H1 (cell line): ENCODE measurements at regions not wholly inside any gene's neighbourhood (a gene's known extent, or its start where the extent isn't known, plus 50 kb on each side); places are given as distances from the start of the nearest gene placed in this dataset.

Source experiments
- CTCF ChIA-PET: fragments of 300-600 bp; sonication (Branson Sonifier 250); formaldehyde crosslinking; loops from one replicate; lab custom pipeline; 2021; ENCODE audit not compliant: partially characterized antibody; lab: Charles Lee
- POLR2A ChIA-PET: fragments of 300-600 bp; sonication (Branson Sonifier 250); formaldehyde crosslinking; loops from one replicate; lab custom pipeline; 2021; ENCODE audit warnings: inconsistent platforms; ENCODE audit not compliant: partially characterized antibody; lab: Charles Lee
- DNase-seq, 2 experiments: peaks; one replicate each; pipeline versions ENCODE4 v3.0.0 to v3.0.0-alpha.2; 2010 to 2022; ENCODE audit warnings: low spot score in 2 of 2, low read depth in 1 of 2, mixed read lengths in 1 of 2
- FAIRE-seq: peaks from 2 replicates; lab custom pipeline; 2011; peaks lifted over from hg19 to GRCh38; lab: Jason Lieb, UNC
- H2AFZ ChIP-seq: 2 replicates; pipeline ENCODE4 v1.8.1; 2012; ENCODE audit warnings: low read length, inconsistent platforms
- H2AK5ac ChIP-seq: 2 replicates; pipeline ENCODE4 v1.6.1; 2013; ENCODE audit warnings: low read depth, low read length
- H2BK120ac ChIP-seq: replicated peaks from 2 replicates; pipeline ENCODE3; 2013; ENCODE audit warnings: low read depth, low read length, inconsistent platforms
- H2BK12ac ChIP-seq: 2 replicates; pipeline ENCODE4 v1.6.1; 2013; ENCODE audit warnings: low read depth, low read length
- H2BK15ac ChIP-seq: 2 replicates; pipeline ENCODE4 v1.6.1; 2013; ENCODE audit warnings: low read length
- H2BK20ac ChIP-seq: 2 replicates; pipeline ENCODE4 v1.6.1; 2013; ENCODE audit warnings: low read length
- H2BK5ac ChIP-seq: 2 replicates; pipeline ENCODE4 v1.6.1; 2013; ENCODE audit warnings: low read depth, low read length
- H3K14ac ChIP-seq: 2 replicates; pipeline ENCODE4 v1.6.1; 2013; ENCODE audit warnings: inconsistent platforms; ENCODE audit not compliant: insufficient read length
- H3K18ac ChIP-seq: 2 replicates; pipeline ENCODE4 v1.6.1; 2013; ENCODE audit warnings: low read length; ENCODE audit errors: extremely low read depth
- H3K23ac ChIP-seq: 2 replicates; pipeline ENCODE4 v1.6.1; 2013; ENCODE audit warnings: inconsistent platforms; ENCODE audit not compliant: insufficient read length
- H3K23me2 ChIP-seq: 2 replicates; pipeline ENCODE4 v1.6.1; 2013; ENCODE audit warnings: low read depth, low read length
- H3K27ac ChIP-seq: 2 replicates; pipeline ENCODE4 v1.6.1; 2011; ENCODE audit warnings: low read depth, low read length, inconsistent platforms
- H3K27me3 ChIP-seq, 4 experiments: replicated peaks in 1 of 4; 1 replicate in 1 of 4; 2 replicates in 3 of 4; pipeline versions ENCODE4 v1.6.1 to v1.8.1; 2011 to 2013; ENCODE audit warnings: low read length in 3 of 4, mild to moderate bottlenecking in 3 of 4, inconsistent platforms in 2 of 4, mixed read lengths in 2 of 4, moderate library complexity in 1 of 4; ENCODE audit not compliant: control insufficient read depth in 3 of 4, insufficient read depth in 3 of 4; ENCODE audit errors: extremely low read depth in 1 of 4
- H3K36me3 ChIP-seq, 4 experiments: 2 replicates each; pipeline versions ENCODE4 v1.6.1 to v1.8.1; 2011 to 2013; ENCODE audit warnings: mild to moderate bottlenecking in 4 of 4, low read length in 3 of 4, moderate library complexity in 2 of 4, control low read depth in 1 of 4, inconsistent platforms in 1 of 4; ENCODE audit not compliant: insufficient read depth in 4 of 4, control insufficient read depth in 2 of 4
- H3K4ac ChIP-seq: replicated peaks from 2 replicates; pipeline ENCODE3; 2013; ENCODE audit warnings: low read length, low read depth, mixed read lengths, inconsistent platforms; ENCODE audit not compliant: insufficient read length
- H3K4me1 ChIP-seq, 4 experiments: replicated peaks in 1 of 4; 1 replicate in 1 of 4; 2 replicates in 3 of 4; pipeline versions ENCODE4 v1.6.1 to v1.8.1; 2011 to 2013; ENCODE audit warnings: low read length in 3 of 4, inconsistent platforms in 2 of 4, mixed read lengths in 1 of 4; ENCODE audit not compliant: insufficient read depth in 4 of 4, control insufficient read depth in 3 of 4
- H3K4me2 ChIP-seq, 2 experiments: 2 replicates each; pipeline versions ENCODE4 v1.6.1 to v1.8.1; 2011 to 2013; ENCODE audit warnings: low read depth in 2 of 2, low read length in 2 of 2, control low read depth in 1 of 2, inconsistent platforms in 1 of 2, mild to moderate bottlenecking in 1 of 2; ENCODE audit not compliant: insufficient read depth in 1 of 2
- H3K4me3 ChIP-seq, 4 experiments: fragments of 200-600, 300-600 bp in 1 of 4; sonication (generic), shearing (Covaris generic), sonication (Bioruptor Twin) in 1 of 4; 2 replicates each; pipeline versions ENCODE4 v1.5.1 to v1.8.1; 2011 to 2016; ENCODE audit warnings: low read length in 4 of 4, low read depth in 3 of 4, control low read depth in 2 of 4, inconsistent platforms in 2 of 4, mild to moderate bottlenecking in 2 of 4, mixed read lengths in 1 of 4, moderate library complexity in 1 of 4; ENCODE audit not compliant: insufficient read depth in 2 of 4; ENCODE audit errors: extremely low read depth in 1 of 4
- H3K56ac ChIP-seq: replicated peaks from 2 replicates; pipeline ENCODE3; 2013; ENCODE audit warnings: low read depth, mild to moderate bottlenecking, mixed read lengths, low read length, inconsistent platforms; ENCODE audit not compliant: insufficient read length
- H3K79me1 ChIP-seq: 2 replicates; pipeline ENCODE4 v1.6.1; 2013; ENCODE audit warnings: low read depth, low read length, control low read depth
- H3K79me2 ChIP-seq, 2 experiments: 2 replicates each; pipeline versions ENCODE4 v1.6.1 to v1.8.1; 2012 to 2013; ENCODE audit warnings: low read length in 2 of 2, mild to moderate bottlenecking in 2 of 2, inconsistent platforms in 1 of 2; ENCODE audit not compliant: insufficient read depth in 2 of 2, control insufficient read depth in 1 of 2
- H3K9ac ChIP-seq, 4 experiments: replicated peaks in 1 of 4; 1 replicate in 1 of 4; 2 replicates in 3 of 4; pipeline versions ENCODE4 v1.6.1 to v1.8.1; 2011 to 2013; ENCODE audit warnings: low read depth in 3 of 4, low read length in 3 of 4, control low read depth in 2 of 4, mild to moderate bottlenecking in 2 of 4, moderate library complexity in 2 of 4, inconsistent platforms in 1 of 4; ENCODE audit errors: extremely low read depth in 1 of 4
- H3K9me3 ChIP-seq, 2 experiments: 2 replicates each; pipeline versions ENCODE4 v1.6.1 to v1.8.1; 2012 to 2013; ENCODE audit warnings: mild to moderate bottlenecking in 2 of 2, moderate library complexity in 2 of 2, control low read depth in 1 of 2, inconsistent platforms in 1 of 2, low read depth in 1 of 2, low read length in 1 of 2, mixed read lengths in 1 of 2; ENCODE audit not compliant: insufficient read depth in 2 of 2
- H4K20me1 ChIP-seq, 2 experiments: replicated peaks in 1 of 2; 2 replicates each; pipeline versions ENCODE3 to v1.8.1; 2011 to 2013; ENCODE audit warnings: inconsistent platforms in 2 of 2, low read length in 2 of 2, mild to moderate bottlenecking in 1 of 2; ENCODE audit not compliant: insufficient read depth in 2 of 2, control insufficient read depth in 1 of 2
- H4K5ac ChIP-seq: 2 replicates; pipeline ENCODE4 v1.6.1; 2013; ENCODE audit warnings: low read length, low read depth, mixed read lengths, inconsistent platforms; ENCODE audit not compliant: insufficient read length
- H4K8ac ChIP-seq: 2 replicates; pipeline ENCODE4 v1.8.0; 2013; ENCODE audit warnings: mild to moderate bottlenecking, moderate library complexity, low read length, inconsistent platforms; ENCODE audit not compliant: insufficient read depth; ENCODE audit errors: extremely low read depth
- H4K91ac ChIP-seq: replicated peaks from 2 replicates; pipeline ENCODE3; 2013; ENCODE audit warnings: low read length, mixed read lengths, inconsistent platforms; ENCODE audit not compliant: insufficient read length
- ATF2 ChIP-seq: IDR thresholded peaks from 2 replicates; pipeline ENCODE4 v1.6.1; 2012; ENCODE audit warnings: low read length, inconsistent platforms
- CHD1 ChIP-seq: IDR thresholded peaks from 2 replicates; pipeline ENCODE4 v1.6.1; 2012; ENCODE audit warnings: low read depth, low read length, improper control_type of control experiment
- GABPA ChIP-seq: IDR thresholded peaks from 2 replicates; pipeline ENCODE4 v1.6.1; 2011; ENCODE audit warnings: mild to moderate bottlenecking, low read length, moderate library complexity, borderline replicate concordance; ENCODE audit not compliant: insufficient read depth
- HDAC6 ChIP-seq: IDR thresholded peaks from one replicate; pipeline ENCODE4 v1.7.1; 2012; ENCODE audit warnings: low read depth, mild to moderate bottlenecking, inconsistent platforms, low read length, moderate library complexity
- MAX ChIP-seq: IDR thresholded peaks from 2 replicates; pipeline ENCODE4 v1.6.1; 2012; ENCODE audit warnings: inconsistent platforms
- POLR2A ChIP-seq, 2 experiments: IDR thresholded peaks; 1 replicate in 1 of 2; 2 replicates in 1 of 2; pipeline ENCODE4 v1.6.1; 2011; ENCODE audit warnings: low read depth in 2 of 2, low read length in 2 of 2, mild to moderate bottlenecking in 2 of 2; ENCODE audit errors: control extremely low read depth in 1 of 2
- POU5F1 ChIP-seq: IDR thresholded peaks from 2 replicates; pipeline ENCODE4 v1.6.1; 2011; ENCODE audit warnings: low read depth, mild to moderate bottlenecking, low read length, moderate library complexity
- RFX5 ChIP-seq: IDR thresholded peaks from 2 replicates; pipeline ENCODE4 v1.6.1; 2011; ENCODE audit warnings: low read depth, low read length, improper control_type of control experiment, borderline replicate concordance
- SP2 ChIP-seq: IDR thresholded peaks from 2 replicates; pipeline ENCODE4 v1.6.1; 2012; ENCODE audit warnings: mild to moderate bottlenecking, low read length, inconsistent platforms
- TAF1 ChIP-seq: IDR thresholded peaks from 2 replicates; pipeline ENCODE4 v1.6.1; 2011; ENCODE audit warnings: mild to moderate bottlenecking, low read depth, low read length
- TBP ChIP-seq: IDR thresholded peaks from 2 replicates; pipeline ENCODE4 v1.6.1; 2011; ENCODE audit warnings: low read depth, low read length, improper control_type of control experiment
- TCF12 ChIP-seq: IDR thresholded peaks from 2 replicates; pipeline ENCODE4 v1.6.1; 2011; ENCODE audit warnings: low read depth, mild to moderate bottlenecking, low read length
- TEAD4 ChIP-seq: IDR thresholded peaks from 2 replicates; pipeline ENCODE4 v1.6.1; 2012; ENCODE audit warnings: low read depth, low read length, inconsistent platforms, mixed read lengths
- WGBS, 2 experiments: shearing (Covaris generic) in 1 of 2; methylation state at CpG; one replicate each; pipeline versions ENCODE4 v1.1.6 to v1.1.7; 2013 to 2015; ENCODE audit warnings: low lambda C conversion rate in 2 of 2, mixed read lengths in 2 of 2, inconsistent platforms in 1 of 2, low coverage in 1 of 2, missing lambda C conversion rate in 1 of 2; ENCODE audit not compliant: insufficient replicate concordance in 2 of 2, insufficient coverage in 1 of 2, insufficient read length in 1 of 2; ENCODE audit errors: extremely low coverage in 1 of 2, missing lambda C conversion rate in 1 of 2; 5-methylcytosine and 5-hydroxymethylcytosine counted together

GRCh38 chr2:138282014-138282672 lies 219.4 kb upstream of the SPOPL start:
- DNase-seq, result no peak
- Histone ChIP-seq H3K23ac (no peak overlapping the region), H3K79me1 (no peaks in the 10 kb centered on the region), H3K36me3 (no peaks in the 10 kb centered on the region), H4K5ac (no peak overlapping the region), H4K20me1 (no peaks in the 10 kb centered on the region), H3K18ac (no peak overlapping the region), H2BK12ac (no peak overlapping the region), H3K56ac (no peak overlapping the region), H3K9me3 (peaks cover 0 to 4% of the 10 kb centered on the region in 2 experiments; a peak in 1 of 4 replicates), H2BK120ac (no peak overlapping the region), H3K27ac (no peak overlapping the region), H3K14ac (no peak overlapping the region), H4K91ac (peak overlapping the region; percentile 9), H3K27me3 (no peaks in the 10 kb centered on the region), H2BK15ac (no peak overlapping the region), H4K8ac (no peak overlapping the region; the same call in 1 of the 2 replicates), H2AK5ac (no peak overlapping the region), H2BK20ac (peak overlapping the region; percentile 72; the same call in 1 of the 2 replicates), H3K9ac (no peak overlapping the region), H3K4me3 (no peak overlapping the region), H3K79me2 (no peaks in the 10 kb centered on the region), H2BK5ac (no peak overlapping the region), H2AFZ (0 out of 2 replicates have a peak overlapping the region, but pooled peaks have one; percentile 35), H3K4me1 (peaks cover 0 to 8% (median 3%) of the 10 kb centered on the region in 4 experiments; a peak in 4 of 7 replicates), H3K4me2 (no peak overlapping the region), H3K4ac (no peak overlapping the region), H3K23me2 (no peaks in the 10 kb centered on the region)
- no peak for FAIRE-seq
- ChIA-PET POLR2A (no interaction called here), CTCF (interaction anchor here (1.3 to 1.7 kb wide), 2 partner anchors 16 to 101 kb away, joined by 3 read pairs; no protein-coding TSS in a partner anchor)
- 87% methylated on average over 5 of the region's 5 CpGs; no CpG with 5 or more reads in 1 of the 2 experiments for WGBS, 2 experiments
- TF ChIP-seq ATF2, result no peak
- no peak for TF ChIP-seq RFX5
- no peak for TF ChIP-seq TCF12
- TF ChIP-seq CHD1, result no peak
- no peak for TF ChIP-seq TEAD4
- TF ChIP-seq MAX, result no peak
- TF ChIP-seq POLR2A (IDR thresholded peaks at IDR 0.05; ENCODE audit: control extremely low read depth in 1 of 2, low read depth in 2 of 2, low read length in 2 of 2), result no peak
- no peak for TF ChIP-seq TBP
- no peak for TF ChIP-seq TAF1
- no peak for TF ChIP-seq SP2
- no peak for TF ChIP-seq POU5F1
- no peak for TF ChIP-seq HDAC6
- no peak for TF ChIP-seq GABPA
